Duodenal mucosa (tissue), 2 donors: ENCODE measurements at regions not wholly inside any gene's neighbourhood (a gene's known extent, or its start where the extent isn't known, plus 50 kb on each side); places are given as distances from the start of the nearest gene placed in this dataset.

Source experiments
- H3K27ac ChIP-seq: one replicate; pipeline ENCODE4 v1.7.0; 2013; ENCODE audit warnings: low read depth, low read length
- H3K27me3 ChIP-seq, 2 donors: one replicate each; pipeline ENCODE4 v1.7.0; 2013; ENCODE audit warnings: low read length in 2 of 2, control low read depth in 1 of 2; ENCODE audit not compliant: insufficient read depth in 2 of 2, control insufficient read depth in 1 of 2
- H3K36me3 ChIP-seq, 2 donors: one replicate each; pipeline ENCODE4 v1.7.0; 2013; ENCODE audit warnings: low read length in 2 of 2, control low read depth in 1 of 2; ENCODE audit not compliant: insufficient read depth in 2 of 2, control insufficient read depth in 1 of 2
- H3K4me1 ChIP-seq, 2 donors: one replicate each; pipeline ENCODE4 v1.7.0; 2013; ENCODE audit warnings: low read length in 2 of 2, control low read depth in 1 of 2; ENCODE audit not compliant: insufficient read depth in 2 of 2, control insufficient read depth in 1 of 2
- H3K4me3 ChIP-seq, 2 donors: one replicate each; pipeline ENCODE4 v1.7.0; 2013; ENCODE audit warnings: low read length in 2 of 2, low read depth in 1 of 2
- H3K9ac ChIP-seq, 2 donors: one replicate each; pipeline ENCODE4 v1.7.0; 2013; ENCODE audit warnings: low read length in 2 of 2, low read depth in 1 of 2
- H3K9me3 ChIP-seq, 2 donors: one replicate each; pipeline ENCODE4 v1.7.0; 2013; ENCODE audit warnings: low read length in 2 of 2, control low read depth in 1 of 2; ENCODE audit not compliant: control insufficient read depth in 1 of 2

DNA sequence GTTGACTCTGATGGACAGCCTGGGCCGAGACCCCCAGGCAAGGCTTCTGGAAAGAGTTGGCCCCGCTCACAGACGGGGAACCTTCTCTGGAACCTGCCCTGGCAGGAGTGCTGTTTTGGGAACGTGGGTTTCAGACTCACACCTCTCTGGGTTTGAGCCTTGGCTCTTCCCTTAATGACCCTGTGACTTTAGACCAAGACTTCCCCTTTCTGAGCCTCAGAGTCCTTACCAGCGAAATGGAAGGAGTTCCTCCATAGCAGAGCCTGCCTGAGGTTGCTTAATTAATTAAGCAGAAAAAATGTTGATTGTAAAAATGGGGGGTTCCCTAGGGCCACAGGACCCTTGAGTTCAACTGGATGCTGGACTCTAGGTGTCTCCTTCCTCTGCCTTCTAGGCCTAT lies 408.2 kb downstream of the SEC14L1 start:
- H3K36me3 ChIP-seq: no peaks in the 10 kb centered on the region
- H3K27me3 ChIP-seq: peaks cover 0 to 7% of the 10 kb centered on the region in 2 donors
- no peaks in the 10 kb centered on the region for H3K9me3 ChIP-seq
- H3K27ac ChIP-seq: no peak overlapping the region
- peak overlapping the region in 1 of 2 donors; percentile 65 for H3K4me3 ChIP-seq
- peaks cover 3 to 12% of the 10 kb centered on the region in 2 donors for H3K4me1 ChIP-seq
- no peak overlapping the region for H3K9ac ChIP-seq

DNA sequence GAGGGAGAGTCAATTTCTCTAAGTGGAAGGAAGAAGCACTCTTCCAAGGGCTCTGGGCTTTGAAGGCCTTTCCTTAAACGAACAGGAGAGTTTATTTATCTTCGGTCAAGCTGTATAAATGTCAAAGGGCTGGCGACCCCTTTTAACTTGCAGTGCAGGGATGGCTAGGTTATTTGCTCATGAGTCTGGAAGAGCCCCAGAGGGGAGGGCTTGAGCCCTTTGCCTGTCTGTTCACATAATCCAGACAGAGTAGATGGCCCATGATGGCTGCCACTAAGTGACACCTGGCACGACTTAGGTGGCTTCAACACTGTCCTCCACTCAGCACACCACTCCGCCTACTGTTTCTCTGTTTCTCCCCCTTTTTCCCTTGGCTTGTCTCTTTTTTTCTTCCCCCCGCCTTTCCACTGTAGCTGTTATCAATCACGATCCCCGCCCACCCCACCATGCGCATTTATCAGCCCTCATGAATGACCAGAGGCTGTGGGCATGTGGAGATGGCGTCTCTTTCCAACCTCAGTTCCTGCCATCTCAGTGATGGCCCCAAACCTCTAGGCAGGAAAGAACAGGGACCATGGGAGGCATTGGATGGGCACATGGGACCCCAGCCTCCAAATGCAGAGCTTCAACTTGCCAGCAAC lies 408.7 kb upstream of the TNRC6C start:
- no peak overlapping the region for H3K4me3 ChIP-seq
- peaks cover 0 to 4% of the 10 kb centered on the region in 2 donors for H3K4me1 ChIP-seq
- H3K9me3 ChIP-seq: no peaks in the 10 kb centered on the region
- peaks cover 0 to 4% of the 10 kb centered on the region in 2 donors for H3K27me3 ChIP-seq
- H3K27ac ChIP-seq: no peak overlapping the region
- no peaks in the 10 kb centered on the region for H3K36me3 ChIP-seq
- no peak overlapping the region for H3K9ac ChIP-seq

DNA sequence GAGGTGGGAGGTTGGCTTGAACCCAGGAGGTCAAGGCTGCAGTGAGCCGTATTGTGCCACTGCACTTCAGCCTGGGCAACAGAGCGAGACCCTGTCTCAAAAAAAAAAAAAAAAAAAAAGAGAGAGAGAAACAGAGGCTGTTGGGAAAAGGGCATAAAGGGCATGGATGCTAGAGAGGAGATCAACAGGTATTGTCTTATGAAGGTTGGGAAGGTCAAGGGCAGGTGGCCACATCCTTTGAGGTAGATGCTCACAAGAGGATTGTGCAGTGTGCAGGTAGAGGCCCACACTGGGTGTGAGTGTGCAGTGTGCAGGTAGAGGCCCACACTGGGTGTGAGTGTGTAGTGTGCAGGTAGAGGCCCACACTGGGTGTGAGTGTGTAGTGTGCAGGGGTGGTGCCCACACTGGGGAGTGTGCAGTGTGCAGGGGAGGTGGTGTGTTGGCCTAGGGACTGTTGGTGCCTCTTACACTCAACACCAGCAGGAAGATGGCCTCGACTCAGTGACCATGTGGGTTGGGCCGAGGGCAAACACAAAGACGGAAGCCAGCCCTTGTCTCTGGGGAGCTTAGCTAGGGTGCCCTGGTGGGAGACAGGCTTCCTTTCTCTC lies 404.9 kb upstream of the TNRC6C start:
- Histone ChIP-seq H3K4me3 (no peak overlapping the region), H3K4me1 (peaks cover 0 to 4% of the 10 kb centered on the region in 2 donors), H3K9ac (no peak overlapping the region), H3K27me3 (peaks cover 0 to 24% of the 10 kb centered on the region in 2 donors), H3K36me3 (no peaks in the 10 kb centered on the region), H3K27ac (no peak overlapping the region), H3K9me3 (no peaks in the 10 kb centered on the region)

DNA sequence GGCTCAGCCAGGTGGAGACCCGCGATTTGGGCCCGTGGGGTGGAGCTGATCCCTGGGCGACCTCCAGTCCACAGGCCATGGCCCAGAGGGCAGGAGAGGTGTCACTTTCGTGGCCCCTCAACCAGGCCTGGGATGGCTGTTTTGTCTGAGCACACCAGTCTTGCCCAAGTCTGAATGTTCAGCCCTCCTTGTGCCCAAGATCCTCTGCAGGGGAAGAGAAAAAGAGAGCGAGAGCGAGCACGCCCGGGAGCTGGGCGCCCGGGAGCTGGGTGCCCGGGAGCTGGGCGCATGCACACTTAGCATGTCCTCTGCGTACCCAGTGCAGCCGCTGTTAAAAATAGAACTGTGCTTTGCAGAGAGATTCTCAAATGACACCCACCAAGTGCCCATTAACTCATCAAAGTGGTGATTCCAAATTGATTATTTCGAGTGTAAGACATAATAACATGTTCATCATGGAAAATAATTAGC lies 403.3 kb upstream of the TNRC6C start:
- H3K4me3 ChIP-seq: no peak overlapping the region
- H3K4me1 ChIP-seq: no peaks in the 10 kb centered on the region
- no peak overlapping the region for H3K27ac ChIP-seq
- H3K9me3 ChIP-seq: no peaks in the 10 kb centered on the region
- H3K9ac ChIP-seq: no peak overlapping the region
- H3K27me3 ChIP-seq: peaks cover 0 to 34% of the 10 kb centered on the region in 2 donors
- no peaks in the 10 kb centered on the region for H3K36me3 ChIP-seq

DNA sequence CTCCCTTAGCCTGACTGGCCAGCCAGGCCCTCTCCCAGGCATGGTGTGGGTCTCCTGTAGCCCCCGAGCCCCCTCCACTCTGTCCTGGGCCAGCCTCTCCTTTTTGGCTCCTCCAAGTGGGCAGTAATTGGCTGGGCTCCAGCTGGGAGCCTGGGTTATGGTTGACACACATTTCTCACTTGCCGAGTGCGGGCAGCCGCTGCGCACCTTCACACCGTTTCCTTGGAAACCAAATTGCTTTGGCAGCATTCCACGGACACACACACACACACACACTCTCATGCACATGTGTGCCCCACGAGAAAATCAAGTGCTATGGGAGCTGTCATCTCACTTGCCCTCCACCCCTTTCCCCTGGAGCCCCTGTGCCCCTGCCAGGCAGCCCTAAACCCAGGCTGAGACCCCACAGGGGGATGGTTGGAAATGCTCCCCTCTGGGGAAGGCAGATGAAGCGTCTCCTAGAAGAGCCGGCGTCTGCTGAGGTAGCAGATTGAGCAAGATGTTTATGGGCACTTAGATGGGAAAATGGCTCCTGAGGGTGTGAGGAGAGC lies 402.7 kb upstream of the TNRC6C start:
- H3K27me3 ChIP-seq: peaks cover 0 to 34% of the 10 kb centered on the region in 2 donors
- H3K4me1 ChIP-seq: no peaks in the 10 kb centered on the region
- H3K9me3 ChIP-seq: no peaks in the 10 kb centered on the region
- H3K36me3 ChIP-seq: no peaks in the 10 kb centered on the region
- no peak overlapping the region for H3K27ac ChIP-seq
- no peak overlapping the region for H3K9ac ChIP-seq
- H3K4me3 ChIP-seq: no peak overlapping the region

DNA sequence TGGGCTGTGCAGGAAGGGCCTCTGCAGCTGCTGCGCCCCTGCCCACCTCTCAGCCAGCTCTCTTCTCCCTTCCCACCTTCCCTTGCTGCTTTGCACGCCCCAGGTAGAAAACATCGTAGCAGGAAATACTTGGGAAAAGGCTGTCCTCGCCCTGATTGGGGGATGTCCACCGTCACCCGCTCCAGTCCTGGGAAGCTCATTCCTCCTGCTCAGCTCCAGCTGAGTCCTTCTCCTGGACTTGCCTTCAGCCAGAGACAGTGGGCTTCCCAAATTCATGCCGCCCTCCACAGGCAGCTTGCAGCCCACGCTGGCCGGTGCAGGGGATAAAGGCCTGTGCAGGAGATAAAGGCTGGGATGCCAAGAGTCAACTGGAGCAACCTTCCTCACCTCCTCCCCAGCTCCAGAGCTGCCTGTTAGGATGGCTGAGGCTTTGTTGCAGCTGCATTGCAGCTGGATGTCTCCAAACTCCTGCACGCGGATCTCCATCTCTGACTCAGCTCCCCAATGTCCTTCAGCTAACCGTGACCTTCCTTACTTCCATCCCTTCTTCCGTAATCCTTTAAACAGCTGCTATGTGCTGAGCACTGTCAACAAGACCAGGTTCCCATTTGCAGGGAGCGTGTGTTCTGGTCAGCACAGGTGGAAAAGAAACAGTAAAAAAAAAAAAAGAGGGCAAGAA lies 402.0 kb upstream of the TNRC6C start:
- no peak overlapping the region for H3K9ac ChIP-seq
- no peaks in the 10 kb centered on the region for H3K9me3 ChIP-seq
- H3K27me3 ChIP-seq: peaks cover 0 to 34% of the 10 kb centered on the region in 2 donors
- H3K27ac ChIP-seq: no peak overlapping the region
- H3K4me3 ChIP-seq: no peak overlapping the region
- H3K36me3 ChIP-seq: no peaks in the 10 kb centered on the region
- no peaks in the 10 kb centered on the region for H3K4me1 ChIP-seq

DNA sequence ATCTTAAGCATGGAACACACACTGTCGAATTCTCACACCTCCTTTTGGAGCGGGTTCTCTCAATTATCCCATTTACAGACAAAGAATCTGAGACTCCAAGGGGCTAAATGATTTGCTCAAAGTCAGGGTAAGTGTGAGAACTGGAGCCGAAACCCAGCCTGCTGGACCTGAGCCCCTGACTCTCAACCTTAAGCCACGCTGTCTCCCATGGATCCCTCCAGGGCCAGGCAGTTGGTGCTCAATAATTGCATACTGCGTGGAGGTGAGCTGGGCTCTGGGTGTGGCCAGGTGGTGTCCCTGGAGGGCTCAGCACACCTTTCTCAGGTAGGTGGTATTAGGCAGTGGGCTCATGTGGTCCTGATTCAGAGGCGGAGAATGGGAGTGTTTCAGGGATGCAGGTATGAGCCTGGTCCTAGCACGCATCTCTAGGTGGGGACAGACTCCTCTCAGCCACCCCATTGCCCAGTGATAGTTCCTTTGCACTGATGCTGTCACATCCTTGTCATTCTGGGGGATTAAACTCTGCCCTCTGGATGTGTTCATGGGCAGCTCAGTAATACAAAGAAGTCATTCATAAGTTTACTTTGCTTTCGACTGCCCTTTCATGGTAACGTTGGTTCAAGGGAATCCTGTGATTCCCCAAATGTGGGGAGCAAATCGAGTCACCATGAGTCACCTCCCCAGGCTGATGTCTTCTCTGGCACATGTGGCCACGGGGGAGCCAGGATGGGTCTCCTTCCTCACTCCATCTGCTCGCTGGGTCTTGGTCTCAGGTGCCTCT lies 399.5 kb upstream of the TNRC6C start:
- H3K4me3 ChIP-seq: no peak overlapping the region
- H3K27ac ChIP-seq: no peak overlapping the region
- no peak overlapping the region for H3K9ac ChIP-seq
- H3K9me3 ChIP-seq: peaks cover 0 to 4% of the 10 kb centered on the region in 2 donors
- no peaks in the 10 kb centered on the region for H3K4me1 ChIP-seq
- H3K36me3 ChIP-seq: no peaks in the 10 kb centered on the region
- peaks cover 0 to 31% of the 10 kb centered on the region in 2 donors for H3K27me3 ChIP-seq

DNA sequence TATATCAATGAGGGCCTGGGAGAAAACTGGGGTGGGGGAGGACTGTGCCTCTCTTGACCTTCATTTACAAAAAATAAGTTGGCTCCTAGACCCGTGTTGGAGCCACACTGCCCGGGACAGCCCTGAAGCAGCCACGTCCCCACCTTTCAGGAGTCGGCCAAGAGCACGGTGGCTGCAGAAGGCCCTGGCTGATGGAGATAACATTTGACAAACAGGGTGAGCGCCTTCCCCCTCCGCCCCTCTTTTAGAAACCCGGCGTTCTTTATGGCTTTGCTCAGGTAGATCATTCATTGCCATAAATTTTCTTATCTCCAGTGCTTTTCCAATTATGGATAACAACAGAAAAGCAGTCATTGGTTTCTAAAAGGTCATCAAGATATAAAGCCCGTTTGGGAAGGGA lies 398.1 kb upstream of the TNRC6C start:
- Histone ChIP-seq H3K27ac (no peak overlapping the region), H3K4me3 (no peak overlapping the region), H3K4me1 (no peaks in the 10 kb centered on the region), H3K9me3 (peaks cover 0 to 4% of the 10 kb centered on the region in 2 donors), H3K9ac (no peak overlapping the region), H3K27me3 (peaks cover 0 to 31% of the 10 kb centered on the region in 2 donors), H3K36me3 (no peaks in the 10 kb centered on the region)

DNA sequence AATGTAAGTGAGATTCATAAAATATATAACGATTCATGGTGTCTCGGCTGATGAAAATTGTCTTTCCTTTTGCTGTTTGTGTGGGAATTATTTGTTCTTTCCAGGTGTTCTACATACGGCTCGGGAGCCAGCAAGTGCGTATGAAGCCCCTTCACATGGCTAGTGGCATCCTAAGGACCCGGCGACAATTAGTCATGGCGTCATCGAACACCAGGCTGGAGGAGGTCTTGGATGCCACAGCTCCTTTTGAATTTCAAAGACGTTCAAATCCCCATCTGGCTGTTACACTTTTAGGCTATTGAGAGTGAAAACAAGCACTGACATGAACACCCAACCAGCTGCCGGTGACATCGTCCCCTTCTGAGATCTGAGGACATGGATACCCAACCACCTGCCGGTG lies 397.7 kb upstream of the TNRC6C start:
- no peaks in the 10 kb centered on the region for H3K4me1 ChIP-seq

More for the DNA sequence above, 397.7 kb upstream of the TNRC6C start:
- Histone ChIP-seq H3K27ac (no peak overlapping the region), H3K27me3 (peaks cover 0 to 28% of the 10 kb centered on the region in 2 donors), H3K36me3 (no peaks in the 10 kb centered on the region), H3K4me3 (no peak overlapping the region), H3K9ac (no peak overlapping the region), H3K9me3 (peaks cover 0 to 4% of the 10 kb centered on the region in 2 donors)
